ENCODE measurements at regions not wholly inside any gene's neighbourhood (a gene's known extent, or its start where the extent isn't known, plus 50 kb on each side); places are given as distances from the start of the nearest gene placed in this dataset.

DNA sequence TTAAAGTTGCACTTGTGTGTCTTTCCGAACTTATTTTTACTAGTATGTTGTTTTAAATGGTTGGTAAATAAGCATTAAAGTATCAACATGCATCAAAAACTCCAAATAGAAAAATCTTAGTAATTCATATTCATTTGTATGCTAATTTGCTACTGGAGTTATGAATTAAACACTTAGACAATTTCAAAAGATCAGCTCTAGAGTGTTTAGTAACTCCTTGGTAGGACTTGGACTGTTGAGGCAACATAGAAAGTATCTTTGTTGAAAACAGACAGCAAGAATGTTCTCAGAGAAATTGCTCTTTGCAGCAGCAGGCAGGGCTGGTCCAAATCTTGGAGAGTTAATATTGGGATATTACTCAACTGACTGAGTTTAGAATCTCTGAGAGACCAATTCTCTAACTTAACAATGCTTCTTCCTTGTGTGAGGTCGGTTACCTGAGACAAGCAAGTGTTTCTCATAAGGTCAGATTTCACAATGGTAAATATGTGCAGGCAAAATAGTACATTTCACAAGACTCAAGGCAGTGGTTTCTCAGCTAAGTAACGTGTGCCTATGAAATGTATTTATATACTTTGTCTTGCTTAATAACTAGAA lies 147.8 kb upstream of the IL12A start:
- DNase-seq (ENCODE audit: low spot score), result no peak

DNA sequence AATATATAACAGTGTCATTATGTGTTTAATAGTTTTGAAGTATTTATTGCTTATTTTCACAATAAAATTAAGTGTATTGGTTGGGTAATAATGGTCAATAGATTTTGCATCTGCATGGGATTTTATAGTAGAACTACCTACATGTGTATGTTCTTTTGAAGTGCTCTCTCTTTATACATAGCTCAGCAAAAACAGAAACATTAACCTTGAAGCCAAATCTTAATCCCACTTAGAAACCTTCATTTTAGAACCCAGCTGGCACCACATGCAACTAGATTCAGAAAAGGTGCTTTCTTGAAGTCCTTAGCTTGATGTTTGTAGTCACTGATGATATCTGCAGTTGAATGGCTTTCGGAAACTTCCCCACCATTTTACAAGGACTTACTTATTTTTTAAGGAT lies 146.9 kb upstream of the IL12A start:
- DNase-seq (ENCODE audit: low spot score), result no peak

DNA sequence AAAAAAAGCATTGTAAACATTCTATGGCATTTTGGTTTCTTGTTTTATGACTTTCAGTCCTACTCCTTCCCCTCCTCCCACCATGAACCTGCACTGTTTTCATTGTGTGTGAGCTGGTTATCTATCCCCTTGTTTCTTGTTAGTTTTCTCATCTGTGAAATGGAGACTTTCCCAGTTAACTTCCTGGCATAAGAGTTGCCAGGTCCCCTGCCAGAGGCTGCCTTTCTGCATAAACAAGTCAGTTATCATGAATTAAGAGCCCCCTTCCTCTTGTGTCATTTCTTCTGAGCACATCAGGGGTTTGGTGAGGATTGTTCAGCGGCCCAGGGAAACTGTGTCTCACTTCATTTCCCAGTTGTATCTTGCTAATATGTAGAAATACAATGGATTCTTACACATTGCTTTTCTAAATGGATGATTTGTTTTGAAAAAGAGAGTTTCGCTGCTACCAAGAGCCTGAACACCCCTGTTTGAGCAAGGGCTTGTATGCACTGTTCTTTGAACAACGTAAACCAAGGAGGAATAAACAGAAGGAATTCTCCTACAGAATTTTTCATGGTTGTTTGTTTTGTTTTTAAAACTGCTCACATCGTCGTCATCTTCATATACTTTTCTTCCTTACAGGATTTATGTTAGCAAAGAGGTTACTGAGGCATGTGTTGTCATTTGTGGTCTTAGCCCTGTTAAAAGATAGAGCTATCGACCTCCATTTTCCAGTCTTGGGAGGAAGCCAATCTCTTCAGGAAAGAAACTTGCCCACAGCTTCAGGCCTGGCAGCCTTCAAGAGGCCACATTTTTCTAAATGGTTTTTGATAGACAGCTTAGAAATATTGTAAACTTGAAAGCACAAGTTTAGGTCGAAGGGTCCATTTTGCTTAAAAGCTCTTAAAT lies 144.6 kb upstream of the IL12A start:
- DNase-seq (ENCODE audit: low spot score), result no peak

DNA sequence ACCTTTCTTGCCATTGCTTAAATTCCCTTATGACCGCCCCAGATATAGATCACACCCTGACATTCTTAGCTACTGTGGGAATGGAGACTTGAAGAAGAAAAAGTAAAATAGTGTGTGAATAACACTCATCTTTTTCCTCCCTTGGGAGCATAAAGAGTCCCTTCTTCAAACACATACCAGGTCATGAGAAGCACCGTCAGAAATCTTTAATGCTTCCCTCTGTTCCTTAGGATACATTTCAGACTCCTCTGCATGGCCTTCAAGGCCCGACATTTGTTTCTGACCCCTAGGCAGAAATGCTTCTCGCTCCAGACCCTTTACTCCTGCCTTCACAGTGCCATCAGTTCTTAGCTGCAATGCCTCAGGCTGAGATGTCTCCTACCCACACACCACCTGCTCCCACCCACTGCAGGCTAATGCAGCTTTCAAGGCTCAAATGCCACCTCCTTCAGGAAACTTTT lies 143.8 kb upstream of the IL12A start:
- no peak for DNase-seq (ENCODE audit: low spot score)

DNA sequence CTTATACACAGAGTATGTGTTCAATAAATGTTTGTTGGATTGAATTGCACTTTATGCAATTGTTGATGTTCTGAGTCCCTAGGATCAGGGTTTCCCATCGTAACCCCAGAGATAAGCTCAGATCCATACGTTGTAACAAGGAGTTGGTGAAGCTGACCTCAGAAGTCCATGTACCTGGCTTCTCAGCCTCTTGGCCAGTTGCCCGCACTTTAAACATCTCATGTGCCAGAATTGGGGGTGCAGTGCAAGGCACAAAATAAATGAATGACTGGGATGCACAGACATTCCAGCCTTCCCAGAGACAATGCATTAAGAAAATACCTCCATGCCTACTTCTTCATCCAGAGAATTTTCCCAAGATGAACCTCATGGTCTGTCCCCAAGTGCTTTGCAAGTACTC lies 142.9 kb upstream of the IL12A start:
- DNase-seq (ENCODE audit: low spot score), result no peak

DNA sequence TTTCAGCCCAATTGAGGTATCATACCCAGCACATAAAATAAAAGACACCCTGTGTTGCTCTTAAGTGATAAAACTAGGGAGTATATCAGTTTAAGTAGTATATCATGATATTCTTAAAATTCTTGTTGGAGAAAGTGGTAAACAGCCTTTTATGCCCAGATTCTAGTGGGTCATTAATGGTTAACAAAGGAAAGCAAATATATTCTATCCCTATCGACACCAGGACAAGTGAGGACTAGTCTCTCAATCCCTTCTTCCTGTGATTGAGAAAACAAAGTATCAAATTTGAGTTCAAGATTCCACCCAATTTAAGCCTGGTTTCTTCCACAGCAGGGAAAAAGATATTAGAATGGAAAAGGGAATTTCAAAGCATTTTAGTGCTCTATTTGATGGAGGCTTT lies 142.4 kb upstream of the IL12A start:
- DNase-seq (ENCODE audit: low spot score), result no peak

DNA sequence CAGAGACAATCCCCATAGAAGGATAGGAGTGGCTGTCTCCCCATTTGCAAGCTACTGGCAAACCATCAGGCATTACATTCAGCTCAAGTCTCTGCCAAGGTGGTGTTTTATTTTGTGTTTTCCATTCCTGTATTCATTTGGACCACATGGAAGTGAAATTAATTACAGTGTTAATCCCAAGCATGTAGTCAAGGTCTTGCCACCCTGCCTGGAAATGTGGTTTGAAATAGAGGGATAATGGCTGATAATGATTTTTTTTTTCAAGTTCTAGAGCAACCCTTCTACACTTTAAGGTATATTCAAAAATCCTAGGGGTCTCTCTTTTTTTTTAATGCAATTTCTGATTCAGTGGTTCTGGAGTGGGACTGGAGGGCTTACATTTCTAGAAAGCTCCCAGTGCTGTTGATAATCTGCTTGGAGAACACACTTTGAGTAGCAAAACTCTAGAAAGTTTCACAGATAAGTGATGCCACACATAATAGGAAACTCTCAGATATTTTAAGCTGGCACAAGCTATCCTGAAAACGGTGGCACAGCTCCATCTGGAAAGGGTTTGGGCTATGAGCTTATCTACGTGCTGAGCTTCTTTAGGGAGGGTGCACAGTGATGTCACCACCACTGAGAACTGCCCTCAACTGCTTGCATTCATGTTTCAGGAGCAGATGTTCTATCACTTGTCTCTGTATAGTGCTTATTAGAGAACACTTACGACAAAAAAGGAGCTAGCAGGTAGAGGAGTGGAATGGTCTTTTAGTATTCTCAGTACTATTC lies 140.1 kb upstream of the IL12A start:
- DNase-seq (ENCODE audit: low spot score), result no peak

DNA sequence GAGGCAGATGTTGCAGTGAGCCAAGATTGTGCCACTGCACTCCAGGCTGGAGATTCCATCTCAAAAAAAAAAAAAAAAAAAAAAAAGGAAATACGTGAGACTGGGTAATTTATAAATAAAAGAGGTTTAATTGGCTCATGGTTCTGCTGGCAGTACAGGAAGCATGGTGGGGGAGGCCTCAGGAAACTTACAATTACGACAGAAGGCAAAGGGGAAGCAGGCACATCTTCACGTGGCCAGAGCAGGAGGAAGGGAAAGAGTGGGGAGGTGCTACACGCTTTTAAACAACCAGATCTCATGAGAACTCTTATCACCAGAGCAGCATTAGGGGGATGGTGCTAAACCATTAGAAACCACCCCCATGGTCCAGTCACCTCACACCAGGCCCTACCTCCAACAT lies 138.2 kb upstream of the IL12A start:
- no peak for DNase-seq (ENCODE audit: low spot score)

DNA sequence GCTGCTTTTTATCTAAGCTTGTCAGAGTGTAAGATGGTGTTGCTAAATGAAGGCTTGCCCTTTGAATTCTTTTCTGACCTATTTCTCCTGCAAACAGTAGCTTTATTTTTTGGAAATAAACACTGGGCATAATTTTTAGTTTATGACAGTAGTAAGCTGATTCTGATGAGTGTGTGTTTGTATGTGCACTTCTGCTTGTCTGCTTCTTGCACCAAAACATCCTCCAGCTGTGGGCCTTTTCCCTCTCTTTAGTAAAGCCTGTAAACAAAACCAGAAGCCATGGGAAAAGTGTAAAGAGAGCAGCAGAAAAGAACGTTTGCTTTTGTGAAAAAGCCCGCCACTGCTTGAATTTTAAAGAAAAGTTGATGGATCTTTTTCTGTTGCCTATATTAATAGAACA lies 136.4 kb upstream of the IL12A start:
- DNase-seq (ENCODE audit: low spot score), result no peak

DNA sequence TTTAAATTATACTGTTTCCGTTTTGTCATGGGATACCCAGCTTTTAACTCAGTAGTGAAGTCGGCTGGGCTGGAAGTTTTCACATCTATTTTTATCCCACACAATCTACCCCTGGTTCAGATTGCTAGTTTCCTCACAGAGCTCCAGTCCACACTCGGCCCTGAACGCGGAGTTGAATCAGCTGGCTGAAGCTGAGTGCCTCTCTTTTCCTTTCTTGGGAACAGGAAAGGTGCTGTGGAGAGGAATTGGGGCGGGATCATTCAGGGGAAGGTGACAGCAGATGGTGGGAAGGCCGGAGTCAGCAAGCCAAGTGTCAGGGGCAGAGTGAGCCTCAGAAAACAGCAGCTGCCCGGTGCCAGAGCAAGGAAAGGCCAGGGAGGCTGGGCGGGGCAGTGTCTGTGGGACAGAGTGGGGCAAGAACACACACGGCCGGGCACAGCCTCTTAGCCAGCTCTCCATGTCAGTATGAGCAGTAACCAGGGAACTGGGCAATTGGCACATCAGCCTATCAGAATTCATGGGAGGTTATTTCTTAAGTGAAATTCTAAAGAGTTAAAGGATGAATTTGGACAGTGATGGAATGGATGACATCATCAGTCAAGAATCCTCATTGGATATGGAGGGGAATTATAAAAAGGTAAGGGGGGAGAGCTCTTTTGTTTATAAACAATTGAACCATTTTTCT lies 135.7 kb upstream of the IL12A start:
- DNase-seq (ENCODE audit: low spot score), result no peak

DNA sequence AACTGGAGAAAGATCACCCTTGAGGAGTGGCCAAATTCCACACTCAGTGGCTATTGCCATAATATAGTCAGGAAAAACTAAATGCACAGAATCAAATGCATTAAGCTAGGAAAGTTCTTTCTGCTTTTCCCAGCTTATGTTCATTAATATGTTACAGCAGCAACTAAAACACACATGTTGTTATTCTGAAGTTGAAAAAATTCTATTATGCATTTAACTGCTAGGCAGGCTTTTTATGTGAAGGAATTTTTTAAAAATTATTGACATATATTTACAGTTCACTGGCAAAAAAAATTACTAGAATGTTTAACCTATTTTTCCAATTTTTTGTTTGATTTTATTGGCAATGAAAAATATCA lies 135.2 kb upstream of the IL12A start:
- DNase-seq (ENCODE audit: low spot score), result no peak

DNA sequence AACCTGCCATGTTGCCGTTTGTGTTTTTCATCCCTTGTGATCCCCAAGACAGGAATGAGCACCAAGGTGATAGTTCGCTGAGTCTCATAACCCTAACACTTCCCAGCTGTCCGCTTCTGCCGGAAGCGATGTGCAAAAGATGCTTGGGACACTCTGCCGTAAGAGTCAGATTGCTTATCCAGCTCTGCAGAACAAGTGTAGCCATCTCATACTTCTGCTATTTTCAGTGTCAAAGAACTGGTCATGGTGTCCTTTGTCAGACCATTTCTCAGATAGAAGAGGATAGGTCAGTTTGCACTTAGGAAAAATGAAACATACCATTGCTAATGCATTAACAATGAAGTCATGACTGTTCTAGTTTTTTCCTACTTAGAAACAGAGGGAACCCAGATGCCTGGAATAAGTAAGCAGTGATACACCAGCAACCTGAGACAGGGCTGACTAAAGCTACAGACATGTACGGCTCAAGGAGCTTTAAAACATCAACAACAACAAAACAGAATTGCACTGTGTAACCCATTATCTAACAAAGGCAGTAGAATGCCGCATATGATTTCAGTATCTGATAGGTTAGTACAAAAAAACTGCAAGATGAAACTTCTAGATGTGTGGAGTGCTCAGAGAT lies 134.0 kb upstream of the IL12A start:
- no peak for DNase-seq (ENCODE audit: low spot score)

DNA sequence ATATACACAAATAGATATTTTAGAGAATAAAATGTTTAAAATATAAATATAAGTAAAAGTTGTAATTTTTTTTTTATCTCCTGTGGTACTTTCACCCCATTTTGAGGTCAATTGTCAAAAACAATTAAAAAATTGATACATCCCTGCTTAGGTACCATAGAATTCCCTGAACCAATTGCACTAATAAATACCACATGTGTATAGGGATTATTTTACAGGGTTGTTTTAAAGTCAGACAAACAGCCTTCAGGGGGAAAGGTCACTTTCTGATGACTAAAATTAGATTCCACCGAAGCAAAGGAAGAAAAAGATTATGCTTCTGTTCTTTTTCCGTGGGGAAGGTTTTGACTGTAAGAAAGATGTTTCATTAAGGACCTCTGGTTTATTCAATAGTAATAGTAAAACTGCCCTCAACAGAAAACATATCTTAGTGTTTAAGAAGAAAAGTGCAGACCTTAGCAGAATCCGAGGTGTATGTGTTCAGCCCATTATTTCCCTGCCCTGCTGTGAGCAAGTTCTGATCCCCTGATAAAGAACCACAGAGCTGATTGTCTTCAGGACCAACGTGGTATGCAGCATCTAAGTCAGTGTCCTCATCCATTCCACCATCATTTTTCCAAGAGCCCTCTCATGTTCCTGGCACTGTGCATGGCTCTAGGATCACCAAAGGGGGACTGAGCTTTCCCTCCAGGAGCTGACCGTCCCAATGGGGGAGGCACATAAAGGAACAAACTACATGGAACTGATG lies 132.9 kb upstream of the IL12A start:
- no peak for DNase-seq (ENCODE audit: low spot score)

DNA sequence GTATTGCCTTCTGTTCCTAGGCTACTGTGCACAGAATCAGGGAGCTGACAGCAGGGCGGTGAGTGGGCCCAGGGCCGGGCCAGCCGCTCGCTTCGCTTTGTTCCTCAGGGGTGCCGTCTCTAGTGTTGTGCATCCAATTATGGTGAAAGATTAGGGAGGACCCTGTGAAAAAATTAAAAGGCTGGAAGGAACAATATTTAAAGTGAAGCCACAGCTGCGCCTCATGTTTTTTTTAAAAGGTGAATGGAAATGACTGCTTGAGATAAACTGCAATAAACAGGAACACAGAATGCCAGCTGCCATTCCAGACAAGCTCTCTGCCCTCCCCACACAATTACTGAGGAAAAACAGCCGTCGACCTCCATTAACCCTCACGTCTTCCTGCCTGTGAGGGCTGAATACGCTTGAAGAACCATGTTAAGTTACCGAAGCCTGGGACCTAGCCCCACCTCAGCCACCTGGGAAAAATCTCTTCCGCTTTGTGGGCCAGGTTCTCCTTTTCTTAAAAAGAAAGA lies 132.0 kb upstream of the IL12A start:
- no peak for DNase-seq (ENCODE audit: low spot score)

DNA sequence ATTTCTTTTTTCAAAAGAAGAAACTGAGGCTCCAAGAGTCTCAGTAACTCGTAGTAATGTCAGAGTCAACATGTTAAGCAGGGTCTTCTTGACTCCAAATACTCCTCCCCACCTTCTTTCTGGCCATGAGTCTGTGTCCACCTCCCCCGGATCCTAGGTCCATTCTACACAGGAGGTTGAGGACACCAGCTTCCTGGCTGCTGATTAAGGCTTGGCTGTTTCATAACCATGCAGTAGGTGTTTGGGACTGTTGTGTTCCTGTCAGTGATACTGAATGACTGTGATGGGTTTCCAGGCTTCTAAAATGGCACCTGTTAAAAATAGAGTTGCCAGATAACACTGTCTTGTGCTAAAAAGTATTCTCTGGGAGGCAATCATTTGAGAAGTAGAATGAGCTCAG lies 130.8 kb upstream of the IL12A start:
- no peak for DNase-seq (ENCODE audit: low spot score)

DNA sequence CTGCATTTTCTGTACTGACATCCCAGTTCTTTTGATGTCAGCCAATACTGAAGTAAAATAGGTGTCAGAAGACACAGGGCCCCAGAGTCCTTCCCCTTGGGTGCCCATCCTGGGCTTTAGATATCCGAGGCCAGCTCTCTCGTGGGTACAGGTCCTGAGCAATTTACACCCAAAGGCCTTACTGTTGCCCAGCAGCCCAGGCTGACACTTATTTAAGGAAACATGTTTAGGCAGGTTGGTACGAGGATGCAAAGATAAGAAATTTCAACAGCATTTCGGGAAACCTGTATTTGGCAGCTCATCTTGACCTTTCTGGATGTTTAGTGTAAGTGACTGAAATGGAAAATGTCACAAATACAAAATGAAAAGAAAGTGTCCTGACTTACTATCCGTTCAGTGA lies 130.0 kb upstream of the IL12A start:
- no peak for DNase-seq (ENCODE audit: low spot score)

DNA sequence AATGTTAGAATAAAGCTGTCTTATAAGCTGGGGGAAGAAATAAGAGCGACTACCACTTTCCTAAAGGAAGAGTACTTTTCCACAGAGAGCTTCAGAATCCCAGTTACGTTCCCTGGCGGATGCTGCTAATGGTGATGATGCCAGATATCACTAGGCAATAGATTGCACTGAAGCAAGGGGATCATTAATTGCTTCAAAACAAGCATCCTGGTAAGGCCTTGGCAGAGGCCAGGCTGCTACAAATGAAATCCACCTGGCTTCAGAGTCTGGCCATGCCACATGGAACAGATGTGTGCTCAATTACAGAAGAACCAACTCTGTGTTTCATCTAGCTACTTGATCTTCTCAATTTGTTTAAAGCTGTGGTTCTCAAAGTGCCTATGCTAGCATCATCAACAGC lies 129.2 kb upstream of the IL12A start:
- no peak for DNase-seq (ENCODE audit: low spot score)

DNA sequence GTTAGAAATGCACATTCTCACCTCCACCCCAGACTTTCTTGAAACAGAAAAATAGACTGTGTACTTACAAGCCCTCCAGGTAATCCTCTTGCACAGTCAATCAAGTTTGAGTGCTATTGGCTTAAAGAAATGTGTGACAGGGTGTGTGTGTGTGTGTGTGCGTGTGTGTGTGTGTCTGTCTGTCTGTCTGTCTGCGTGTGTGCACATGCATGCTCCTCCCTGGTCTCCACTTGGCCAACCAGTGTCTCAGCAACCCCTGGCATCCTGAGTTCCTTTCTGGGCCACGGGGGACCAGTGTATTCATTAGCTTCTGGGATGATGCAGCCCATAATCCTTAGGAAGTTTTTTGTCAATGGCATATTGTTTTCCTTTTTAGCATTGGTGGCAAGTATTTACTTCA lies 128.8 kb upstream of the IL12A start:
- no peak for DNase-seq (ENCODE audit: low spot score)

DNA sequence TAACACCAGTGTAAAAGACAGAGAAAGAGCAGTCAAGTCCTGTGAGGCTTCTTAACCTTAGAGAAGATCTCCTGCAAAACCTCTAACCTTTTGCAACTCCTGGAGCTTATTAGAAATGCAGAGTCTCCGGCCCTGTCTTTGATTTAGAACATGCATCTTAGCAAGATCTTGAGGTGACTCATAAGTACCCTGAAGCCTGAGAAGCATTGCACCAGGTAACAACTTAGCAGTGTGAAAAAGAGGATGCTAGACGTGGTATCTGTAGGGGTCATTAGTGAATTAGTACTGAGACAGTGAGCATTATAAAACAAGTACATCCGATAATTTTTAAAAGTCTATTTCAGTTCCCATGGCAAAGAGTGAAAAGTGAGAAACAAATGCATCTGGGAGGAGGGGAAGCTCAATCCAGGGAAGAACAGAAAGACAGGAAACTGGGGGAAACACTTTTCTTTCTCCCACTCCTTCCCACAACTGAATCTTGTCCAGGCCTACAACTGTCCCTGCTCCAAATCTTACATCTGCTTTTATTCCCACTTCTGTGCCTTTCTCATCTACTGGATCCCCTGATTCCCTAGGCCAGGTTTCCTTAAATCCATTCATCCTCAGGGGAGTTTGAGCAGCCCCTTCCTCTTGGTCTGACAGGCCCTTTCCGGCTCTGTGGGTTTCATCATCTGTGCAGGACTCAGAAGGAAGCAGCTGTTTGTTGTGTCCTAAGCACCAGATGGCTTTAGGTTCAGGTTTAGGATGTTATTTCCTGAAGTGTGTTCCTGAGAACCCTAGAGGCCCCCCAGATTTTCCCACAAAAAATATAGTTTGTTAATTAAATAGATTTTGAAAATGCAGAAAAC lies 128.1 kb upstream of the IL12A start:
- no peak for DNase-seq (ENCODE audit: low spot score)

All from mucosa of gallbladder (tissue), 1 donor.